Left kidney (tissue), 1 donor: ENCODE measurements at regions not wholly inside any gene's neighbourhood (a gene's known extent, or its start where the extent isn't known, plus 50 kb on each side); places are given as distances from the start of the nearest gene placed in this dataset.

ENCODE experiments used
- DNase-seq: peaks from one replicate; pipeline ENCODE4 v3.0.0-alpha.2; 2013

DNA sequence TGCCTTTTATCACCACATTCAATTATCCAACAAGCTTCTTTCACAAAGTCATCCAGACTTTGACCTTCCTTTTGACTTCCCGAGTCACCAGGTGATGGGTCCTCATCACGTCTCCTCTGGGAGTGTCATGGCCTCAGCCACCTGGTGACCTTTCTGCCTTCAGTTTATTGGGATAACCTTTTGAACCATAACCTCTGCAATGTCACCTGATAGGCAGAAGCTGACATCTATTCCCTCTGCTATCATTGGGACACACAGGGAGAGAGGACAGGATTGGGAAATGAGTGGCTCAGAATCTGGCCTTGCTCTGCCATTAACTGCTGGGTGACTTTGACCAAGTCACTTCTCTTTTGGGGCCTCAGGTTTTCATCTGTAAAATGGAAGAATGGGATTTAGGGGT is 388.7 kb downstream of the NUAK1 start:
- no peak for DNase-seq

- DNase-seq = no peak
Measured at GRCh38 chr12:105754313-105754712, 384.4 kb downstream of the NUAK1 start.

- no peak for DNase-seq
Measured at GRCh38 chr12:105756961-105757360, 381.8 kb downstream of the NUAK1 start.

DNA sequence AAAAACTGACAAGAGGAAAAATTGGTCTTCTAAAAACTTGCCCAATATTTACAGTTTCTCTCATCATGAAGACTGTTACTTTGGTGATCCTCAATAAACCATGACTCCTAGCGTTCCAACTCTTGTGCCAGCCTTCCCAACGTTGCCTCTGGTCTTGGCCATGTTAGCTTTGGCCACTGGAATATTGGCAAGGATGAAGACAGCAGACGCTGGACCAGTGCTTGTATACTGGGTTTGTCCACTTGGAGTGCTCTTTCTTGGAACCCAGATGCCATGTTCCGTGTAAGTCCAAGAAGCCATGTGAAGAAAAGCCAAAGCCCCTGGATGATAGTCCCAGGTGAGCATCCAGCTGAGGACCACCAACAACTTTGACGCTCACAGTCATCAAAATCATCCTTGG is 379.6 kb downstream of the NUAK1 start:
- DNase-seq = no peak

- no peak for DNase-seq
Measured at GRCh38 chr12:105761075-105761474, 377.7 kb downstream of the NUAK1 start.

DNA sequence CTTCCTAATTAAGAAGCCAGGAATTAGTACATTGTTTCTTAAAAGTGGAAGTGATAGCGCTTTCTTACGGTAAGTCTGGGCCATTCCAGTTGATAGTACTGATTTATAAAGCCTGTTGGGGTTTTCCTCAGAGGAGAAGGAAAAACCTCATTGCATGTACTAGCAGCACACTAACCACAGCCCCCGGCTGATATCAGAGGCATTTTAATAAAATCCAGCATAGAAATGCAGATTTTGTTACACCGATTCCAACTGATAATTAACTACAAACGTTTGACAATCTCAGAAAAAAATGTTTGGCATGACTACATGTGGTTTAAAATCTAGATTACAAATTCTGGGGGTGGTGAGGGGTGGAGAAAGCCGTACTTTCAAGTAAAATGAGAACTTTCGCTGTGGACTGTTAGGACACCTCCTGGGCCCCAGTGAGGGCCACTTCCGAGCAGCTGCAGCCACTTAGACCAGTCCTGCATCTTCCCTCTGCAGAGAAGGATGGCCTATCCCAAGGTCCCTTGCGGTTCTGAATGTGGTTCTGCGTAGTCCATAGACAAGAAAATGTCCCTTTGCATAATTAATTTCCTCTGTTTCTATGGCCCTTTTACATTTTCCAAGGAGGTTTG is 374.4 kb downstream of the NUAK1 start:
- no peak for DNase-seq

- DNase-seq = no peak
Measured at GRCh38 chr12:105765053-105766014, 373.4 kb downstream of the NUAK1 start.

GRCh38 chr12:105766029-105766428 is 372.7 kb downstream of the NUAK1 start:
- no peak for DNase-seq

GRCh38 chr12:105769486-105769885 is 369.3 kb downstream of the NUAK1 start:
- no peak for DNase-seq

DNA sequence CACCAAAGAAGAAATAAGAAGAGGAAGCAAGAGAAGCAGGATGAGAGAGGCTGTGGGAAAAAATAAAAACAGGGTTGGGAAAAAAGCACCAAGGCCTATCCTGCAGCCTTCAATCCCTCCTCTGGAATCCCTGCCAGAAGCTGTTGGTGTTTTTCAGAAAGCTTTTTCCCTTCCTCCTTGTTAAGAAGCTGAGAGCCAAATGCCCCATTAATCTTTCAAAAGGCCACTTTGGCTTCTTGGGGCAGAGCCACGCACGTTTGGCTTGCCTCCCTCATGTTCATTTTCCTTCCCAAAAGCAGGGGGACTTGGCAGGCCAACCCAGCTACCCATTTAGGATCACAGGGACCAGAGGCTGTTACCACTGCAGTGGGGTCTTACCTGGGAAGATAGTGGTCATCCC is 365.3 kb downstream of the NUAK1 start:
- DNase-seq = no peak

- no peak for DNase-seq
Measured at GRCh38 chr12:105774037-105774436, 364.7 kb downstream of the NUAK1 start.

- DNase-seq = peak; percentile 36
Measured at GRCh38 chr12:105775343-105775742, 363.4 kb downstream of the NUAK1 start.

- no peak for DNase-seq
Measured at GRCh38 chr12:105783983-105784947, 354.5 kb downstream of the NUAK1 start.

DNA sequence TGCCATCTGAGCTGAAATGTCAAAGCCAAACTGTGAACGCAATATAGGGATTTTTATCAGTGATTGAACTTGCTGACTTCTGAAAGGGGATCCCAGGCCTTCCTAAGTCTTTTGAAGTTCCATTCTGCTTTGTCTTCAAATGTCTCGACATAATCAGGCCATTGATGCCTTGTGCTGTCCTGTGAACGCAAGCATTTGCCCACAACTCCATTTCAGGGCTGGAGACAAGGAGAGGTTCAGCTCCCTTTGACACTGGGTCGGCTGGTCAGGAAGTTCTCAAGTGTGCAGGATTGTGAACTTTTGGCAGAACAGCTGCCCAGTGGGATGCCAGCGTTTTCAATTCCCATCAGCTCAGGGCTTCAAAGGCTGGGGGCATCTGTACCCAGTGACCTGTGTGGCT is 345.3 kb downstream of the NUAK1 start:
- no peak for DNase-seq

GRCh38 chr12:105798256-105798845 is 340.4 kb downstream of the NUAK1 start:
- no peak for DNase-seq

- no peak for DNase-seq
Measured at GRCh38 chr12:105799103-105799502, 339.7 kb downstream of the NUAK1 start.

DNA sequence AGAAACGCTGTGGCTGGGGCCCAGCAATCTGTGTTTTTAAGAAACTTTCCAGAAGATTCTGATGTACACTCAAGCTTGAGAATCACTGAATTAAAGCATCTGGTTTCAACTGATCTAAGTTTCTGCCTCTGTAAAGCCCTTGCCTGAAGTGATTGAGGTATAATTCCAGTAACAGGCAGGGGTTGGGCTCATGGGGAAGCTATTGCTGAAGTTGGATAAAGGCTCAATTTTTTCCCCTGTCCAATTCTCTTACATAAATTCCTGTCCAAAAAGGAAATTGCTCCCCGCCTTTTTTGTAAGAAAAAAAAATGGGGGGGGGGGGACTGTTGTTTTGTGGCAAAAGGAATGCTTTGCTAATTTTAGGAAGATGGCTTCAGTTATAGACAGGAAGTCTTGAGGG is 337.4 kb downstream of the NUAK1 start:
- no peak for DNase-seq

GRCh38 chr12:105803292-105803691 is 335.5 kb downstream of the NUAK1 start:
- DNase-seq = no peak

- DNase-seq = no peak
Measured at GRCh38 chr12:105804591-105805265, 334.0 kb downstream of the NUAK1 start.

GRCh38 chr12:105805730-105806399 is 332.9 kb downstream of the NUAK1 start:
- DNase-seq = no peak

DNA sequence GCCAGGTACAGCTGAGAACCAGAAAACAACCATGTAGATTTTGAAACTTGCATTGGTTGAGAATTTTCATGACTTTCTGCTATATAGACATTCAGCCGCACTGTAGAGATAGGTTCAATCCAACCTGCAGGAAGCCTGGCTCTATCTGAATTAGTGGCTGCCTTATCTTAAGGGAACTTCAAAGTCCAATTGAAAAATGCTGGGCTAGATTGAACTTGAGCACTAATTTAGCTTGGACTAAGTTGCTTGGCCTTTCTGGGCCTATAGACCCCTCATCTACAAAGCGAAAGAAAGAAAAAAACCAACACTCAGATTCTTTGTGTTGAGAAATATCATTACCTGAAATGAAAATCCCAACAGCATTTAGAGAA is 332.4 kb downstream of the NUAK1 start:
- DNase-seq = no peak
